Smooth muscle cell (in vitro differentiated cells): ENCODE measurements at regions not wholly inside any gene's neighbourhood (a gene's known extent, or its start where the extent isn't known, plus 50 kb on each side); places are given as distances from the start of the nearest gene placed in this dataset.

ENCODE experiments used
- DNase-seq: peaks from one replicate; lab custom pipeline; 2025; ENCODE audit not compliant: unreplicated experiment; lab: John Stamatoyannopoulos, UW
- H2AFZ ChIP-seq: fragments of 200-600 bp; sonication (generic); 2 replicates; pipeline ENCODE4 v1.6.0; 2016; ENCODE audit warnings: antibody characterized with exemption, low read depth, mild to moderate bottlenecking
- H3F3A ChIP-seq: fragments of 200-600 bp; sonication (generic); 2 replicates; pipeline ENCODE4 v1.6.0; 2017; ENCODE audit warnings: antibody characterized with exemption, low read depth
- H3K27ac ChIP-seq: fragments of 200-600 bp; sonication (generic); 2 replicates; pipeline ENCODE4 v1.5.1; 2016; ENCODE audit warnings: low read depth, mild to moderate bottlenecking
- H3K27me3 ChIP-seq: fragments of 200-600 bp; sonication (generic); 2 replicates; pipeline ENCODE4 v1.6.1; 2016; ENCODE audit warnings: low read depth, mild to moderate bottlenecking
- H3K36me3 ChIP-seq: fragments of 200-600 bp; sonication (generic); 2 replicates; pipeline ENCODE4 v1.5.1; 2016; ENCODE audit warnings: low read depth
- H3K4me1 ChIP-seq: fragments of 200-600 bp; sonication (generic); 2 replicates; pipeline ENCODE4 v1.5.1; 2016; ENCODE audit warnings: low read depth
- H3K4me2 ChIP-seq: fragments of 200-600 bp; sonication (generic); 2 replicates; pipeline ENCODE4 v1.6.0; 2016; ENCODE audit warnings: mild to moderate bottlenecking
- H3K4me3 ChIP-seq: fragments of 200-600 bp; sonication (generic); 2 replicates; pipeline ENCODE4 v1.5.1; 2016; ENCODE audit warnings: mild to moderate bottlenecking
- H3K79me2 ChIP-seq: fragments of 200-600 bp; sonication (generic); 2 replicates; pipeline ENCODE4 v1.6.0; 2016; ENCODE audit warnings: low read depth, mild to moderate bottlenecking
- H3K9ac ChIP-seq: fragments of 200-600 bp; sonication (generic); 2 replicates; pipeline ENCODE4 v1.6.0; 2016; ENCODE audit warnings: low read depth
- H3K9me3 ChIP-seq: fragments of 200-600 bp; sonication (generic); replicated peaks from 2 replicates; pipeline ENCODE4 v1.5.1; 2016; ENCODE audit warnings: low read depth
- H4K20me1 ChIP-seq: fragments of 200-600 bp; sonication (generic); 2 replicates; pipeline ENCODE4 v1.6.0; 2016; ENCODE audit warnings: low read depth
- WGBS: methylation state at CpG from one replicate; pipeline ENCODE4 v1.1.7; 2016; ENCODE audit warnings: low lambda C conversion rate; 5-methylcytosine and 5-hydroxymethylcytosine counted together
- TF ChIP-seq, protein P1 (sequence below): fragments of 200-600 bp; sonication (generic); IDR thresholded peaks from 2 replicates; pipeline ENCODE4 v1.5.1; 2017; ENCODE audit warnings: borderline replicate concordance, mild to moderate bottlenecking, antibody characterized with exemption; ENCODE audit not compliant: insufficient read depth, poor library complexity, severe bottlenecking

DNA sequence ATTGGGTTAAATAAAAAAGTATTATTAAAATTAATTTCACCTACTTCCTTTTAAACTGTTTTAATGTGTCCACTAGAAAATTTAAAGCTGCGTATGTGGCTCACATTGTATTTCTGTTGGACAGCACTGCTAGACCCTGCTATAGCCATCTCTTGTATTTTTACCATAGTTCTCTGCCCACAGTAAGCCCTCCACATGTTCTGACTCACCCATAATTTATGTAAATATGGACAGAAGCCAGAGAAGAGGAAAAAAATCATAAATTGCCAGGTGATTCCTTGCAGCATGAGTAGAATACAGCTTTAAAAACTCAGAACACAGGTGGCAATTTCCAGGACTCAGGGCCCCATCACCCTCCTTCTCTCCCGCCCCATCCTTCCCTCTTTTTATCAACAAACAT lies 142.4 kb upstream of the MEX3C start:
- H3K36me3 ChIP-seq, result no peaks in the 10 kb centered on the region
- 69% methylated on average over 2 of the region's 2 CpGs for WGBS
- peak overlapping the region; percentile 2 for H3K4me2 ChIP-seq
- H4K20me1 ChIP-seq, result no peaks in the 10 kb centered on the region
- H3K27me3 ChIP-seq, result no peaks in the 10 kb centered on the region
- peaks cover 3% of the 10 kb centered on the region for H3F3A ChIP-seq
- no peak overlapping the region for H3K4me3 ChIP-seq
- no peak overlapping the region for H2AFZ ChIP-seq
- H3K9me3 ChIP-seq, result no peaks in the 10 kb centered on the region
- H3K79me2 ChIP-seq, result no peaks in the 10 kb centered on the region
- TF ChIP-seq, protein P1, sequence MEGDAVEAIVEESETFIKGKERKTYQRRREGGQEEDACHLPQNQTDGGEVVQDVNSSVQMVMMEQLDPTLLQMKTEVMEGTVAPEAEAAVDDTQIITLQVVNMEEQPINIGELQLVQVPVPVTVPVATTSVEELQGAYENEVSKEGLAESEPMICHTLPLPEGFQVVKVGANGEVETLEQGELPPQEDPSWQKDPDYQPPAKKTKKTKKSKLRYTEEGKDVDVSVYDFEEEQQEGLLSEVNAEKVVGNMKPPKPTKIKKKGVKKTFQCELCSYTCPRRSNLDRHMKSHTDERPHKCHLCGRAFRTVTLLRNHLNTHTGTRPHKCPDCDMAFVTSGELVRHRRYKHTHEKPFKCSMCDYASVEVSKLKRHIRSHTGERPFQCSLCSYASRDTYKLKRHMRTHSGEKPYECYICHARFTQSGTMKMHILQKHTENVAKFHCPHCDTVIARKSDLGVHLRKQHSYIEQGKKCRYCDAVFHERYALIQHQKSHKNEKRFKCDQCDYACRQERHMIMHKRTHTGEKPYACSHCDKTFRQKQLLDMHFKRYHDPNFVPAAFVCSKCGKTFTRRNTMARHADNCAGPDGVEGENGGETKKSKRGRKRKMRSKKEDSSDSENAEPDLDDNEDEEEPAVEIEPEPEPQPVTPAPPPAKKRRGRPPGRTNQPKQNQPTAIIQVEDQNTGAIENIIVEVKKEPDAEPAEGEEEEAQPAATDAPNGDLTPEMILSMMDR, result no peak
- no peak for DNase-seq
- H3K4me1 ChIP-seq, result peaks cover 4% of the 10 kb centered on the region
- H3K27ac ChIP-seq, result peak overlapping the region; percentile 61
- H3K9ac ChIP-seq, result no peak overlapping the region

DNA sequence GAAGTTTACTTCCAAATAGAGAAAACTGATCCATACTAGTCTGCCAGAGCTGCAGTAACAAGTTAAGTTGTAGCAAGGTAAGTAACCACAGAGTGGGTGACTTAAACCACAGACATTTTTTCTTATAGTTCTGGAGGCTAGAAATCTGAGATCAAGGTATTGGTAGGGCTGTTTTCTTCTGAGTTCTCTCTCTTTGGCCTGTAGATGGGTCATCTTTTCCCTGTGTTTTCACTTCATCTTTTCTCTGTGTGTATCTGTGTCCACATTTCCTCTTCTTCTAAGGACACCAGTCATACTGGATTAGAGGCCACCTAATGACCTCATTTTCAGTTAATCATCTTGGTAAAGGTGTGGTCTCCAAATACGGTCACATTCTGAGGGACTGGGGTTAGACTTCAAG lies 142.9 kb upstream of the MEX3C start:
- H3K79me2 ChIP-seq, result no peaks in the 10 kb centered on the region
- no peaks in the 10 kb centered on the region for H4K20me1 ChIP-seq
- 91% methylated on average over 1 of the region's 1 CpG for WGBS
- H3K4me2 ChIP-seq, result peak overlapping the region; percentile 2
- H3K9ac ChIP-seq, result no peak overlapping the region
- H3K4me3 ChIP-seq, result no peak overlapping the region
- TF ChIP-seq, protein P1, result no peak
- no peak overlapping the region for H2AFZ ChIP-seq
- no peaks in the 10 kb centered on the region for H3K9me3 ChIP-seq
- peaks cover 3% of the 10 kb centered on the region for H3F3A ChIP-seq
- H3K27me3 ChIP-seq, result no peaks in the 10 kb centered on the region
- no peaks in the 10 kb centered on the region for H3K36me3 ChIP-seq
- DNase-seq, result no peak
- H3K27ac ChIP-seq, result peak overlapping the region; percentile 61
- peaks cover 4% of the 10 kb centered on the region for H3K4me1 ChIP-seq

DNA sequence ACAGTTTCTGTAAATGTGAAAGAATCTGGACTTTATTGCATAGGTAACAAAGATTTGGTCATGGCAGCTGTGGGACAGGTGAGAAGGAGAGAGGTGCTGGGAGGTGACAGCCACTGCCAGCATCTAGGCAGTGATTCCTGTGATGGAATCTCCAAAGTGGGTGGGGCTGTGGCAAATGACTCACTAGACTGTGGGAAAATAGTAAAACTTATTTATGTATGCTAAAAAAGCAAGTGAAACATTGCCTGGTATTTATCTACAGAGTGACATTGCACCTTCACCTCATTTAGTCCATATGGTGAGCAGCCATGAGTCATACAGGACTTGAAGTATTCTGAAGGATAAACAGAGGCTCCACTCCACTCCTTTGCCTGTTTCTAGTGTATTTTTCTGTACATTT lies 145.3 kb upstream of the MEX3C start:
- H3F3A ChIP-seq, result peaks cover 3% of the 10 kb centered on the region
- no peaks in the 10 kb centered on the region for H3K9me3 ChIP-seq
- H3K4me2 ChIP-seq, result peak overlapping the region; percentile 25
- no peaks in the 10 kb centered on the region for H3K36me3 ChIP-seq
- TF ChIP-seq, protein P1, result no peak
- peaks cover 4% of the 10 kb centered on the region for H3K4me1 ChIP-seq
- H3K27ac ChIP-seq, result peak overlapping the region; percentile 39
- no peak for DNase-seq
- H3K79me2 ChIP-seq, result no peaks in the 10 kb centered on the region
- no peaks in the 10 kb centered on the region for H3K27me3 ChIP-seq
- no peak overlapping the region for H3K4me3 ChIP-seq
- H3K9ac ChIP-seq, result no peak overlapping the region
- no peaks in the 10 kb centered on the region for H4K20me1 ChIP-seq
- no peak overlapping the region for H2AFZ ChIP-seq

DNA sequence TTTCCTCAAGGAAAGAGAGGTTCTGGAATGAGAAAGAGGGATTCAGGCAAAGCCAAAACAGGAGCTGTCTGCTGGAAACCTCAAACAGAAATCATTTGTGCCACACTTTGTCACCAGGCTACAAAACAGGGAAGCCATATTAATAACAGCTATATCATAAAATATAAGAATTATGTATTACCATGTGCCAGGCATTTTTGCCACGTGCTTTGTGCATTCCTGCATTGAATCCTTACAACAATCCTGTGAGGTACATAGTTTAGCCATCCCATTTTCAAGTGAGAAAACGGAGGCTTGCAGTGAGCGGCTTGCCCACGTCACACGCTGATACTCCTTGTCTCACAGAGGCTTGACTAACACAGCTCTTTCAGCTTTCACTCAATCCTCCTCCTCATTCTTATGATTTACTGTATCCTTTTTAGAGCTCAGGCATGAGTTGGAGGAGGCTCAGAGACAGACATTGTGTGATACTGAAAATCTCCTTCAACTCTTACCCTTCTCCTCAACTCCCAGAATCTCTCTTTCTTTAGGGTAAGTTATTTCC lies 148.4 kb upstream of the MEX3C start:
- Histone ChIP-seq H3K4me2 (no peak overlapping the region), H3K27ac (no peak overlapping the region), H4K20me1 (no peaks in the 10 kb centered on the region), H3K79me2 (no peaks in the 10 kb centered on the region), H3K36me3 (no peaks in the 10 kb centered on the region), H3K4me1 (peaks cover 4% of the 10 kb centered on the region), H3K27me3 (no peaks in the 10 kb centered on the region), H3K9ac (no peak overlapping the region), H3F3A (no peaks in the 10 kb centered on the region), H3K9me3 (no peaks in the 10 kb centered on the region), H3K4me3 (no peak overlapping the region), H2AFZ (no peak overlapping the region)
- TF ChIP-seq, protein P1, result no peak
- no peak for DNase-seq
- 67% methylated on average over 5 of the region's 5 CpGs for WGBS
